Neural progenitor cell (in vitro differentiated cells): ENCODE measurements at regions not wholly inside any gene's neighbourhood (a gene's known extent, or its start where the extent isn't known, plus 50 kb on each side); places are given as distances from the start of the nearest gene placed in this dataset.

ENCODE experiments used
- DNase-seq: peaks from one replicate; pipeline ENCODE4 v3.0.0-alpha.2; 2016; ENCODE audit warnings: low spot score
- H2AFZ ChIP-seq: fragments of 200-600 bp; sonication (generic); replicated peaks from 2 replicates; pipeline ENCODE4 v1.6.1; 2016; ENCODE audit warnings: antibody characterized with exemption
- H3F3A ChIP-seq: fragments of 200-600 bp; sonication (generic); 2 replicates; pipeline ENCODE4 v1.6.1; 2016; ENCODE audit warnings: antibody characterized with exemption, low read depth
- H3K27ac ChIP-seq: fragments of 200-600 bp; sonication (generic); 2 replicates; pipeline ENCODE4 v1.5.1; 2016; ENCODE audit warnings: mild to moderate bottlenecking
- H3K27me3 ChIP-seq: fragments of 200-600 bp; sonication (generic); 2 replicates; pipeline ENCODE4 v1.6.1; 2016; ENCODE audit warnings: mild to moderate bottlenecking, moderate library complexity
- H3K36me3 ChIP-seq: fragments of 200-600 bp; sonication (generic); 2 replicates; pipeline ENCODE4 v1.5.1; 2016
- H3K4me1 ChIP-seq: fragments of 200-600 bp; sonication (generic); 2 replicates; pipeline ENCODE4 v1.6.1; 2016; ENCODE audit warnings: mixed run types
- H3K4me2 ChIP-seq: fragments of 200-600 bp; sonication (generic); 2 replicates; pipeline ENCODE4 v1.6.1; 2016
- H3K4me3 ChIP-seq: fragments of 200-600 bp; sonication (generic); 2 replicates; pipeline ENCODE4 v1.5.1; 2016
- H3K79me2 ChIP-seq: fragments of 200-600 bp; sonication (generic); 2 replicates; pipeline ENCODE4 v1.6.1; 2016; ENCODE audit warnings: low read depth
- H3K9ac ChIP-seq: fragments of 200-600 bp; sonication (generic); 2 replicates; pipeline ENCODE4 v1.6.1; 2016
- H3K9me3 ChIP-seq: fragments of 200-600 bp; sonication (generic); 2 replicates; pipeline ENCODE4 v1.5.1; 2016; ENCODE audit warnings: low read depth
- H4K20me1 ChIP-seq: fragments of 200-600 bp; sonication (generic); 2 replicates; pipeline ENCODE4 v1.6.1; 2016; ENCODE audit warnings: low read depth
- H3K27ac Mint-ChIP-seq: 3 replicates; pipeline ENCODE4 v1.8.0; 2021; ENCODE audit warnings: mixed read lengths
- H3K27me3 Mint-ChIP-seq: 2 replicates; pipeline ENCODE4 v1.8.0; 2022; ENCODE audit warnings: low read depth, mild to moderate bottlenecking, inconsistent platforms, moderate library complexity, mixed read lengths; ENCODE audit not compliant: insufficient read depth
- H3K36me3 Mint-ChIP-seq: 3 replicates; pipeline ENCODE4 v1.8.0; 2021; ENCODE audit warnings: mixed read lengths
- H3K4me1 Mint-ChIP-seq: 3 replicates; pipeline ENCODE4 v1.8.0; 2021; ENCODE audit warnings: mixed read lengths
- H3K4me3 Mint-ChIP-seq: 3 replicates; pipeline ENCODE4 v1.8.0; 2021; ENCODE audit warnings: mild to moderate bottlenecking, moderate library complexity, mixed read lengths
- H3K9me3 Mint-ChIP-seq: 3 replicates; pipeline ENCODE4 v1.8.0; 2020; ENCODE audit warnings: mixed read lengths
- CTCF ChIP-seq: fragments of 200-600 bp; sonication (generic); IDR thresholded peaks from 2 replicates; pipeline ENCODE4 v1.5.1; 2017; ENCODE audit warnings: antibody characterized with exemption, mild to moderate bottlenecking
- EZH2 ChIP-seq: fragments of 200-600 bp; sonication (generic); IDR thresholded peaks from 2 replicates; pipeline ENCODE4 v1.6.1; 2017; ENCODE audit warnings: antibody characterized with exemption, mild to moderate bottlenecking, moderate library complexity
- EZH2phosphoT487 ChIP-seq: fragments of 200-600 bp; sonication (generic); IDR thresholded peaks from 2 replicates; pipeline ENCODE4 v1.6.1; 2017; ENCODE audit warnings: antibody characterized with exemption

- Histone ChIP-seq H3K27me3 (no peaks in the 10 kb centered on the region), H3F3A (no peaks in the 10 kb centered on the region), H2AFZ (no peak overlapping the region), H3K79me2 (no peaks in the 10 kb centered on the region), H3K4me2 (no peak overlapping the region), H3K36me3 (no peaks in the 10 kb centered on the region), H4K20me1 (no peaks in the 10 kb centered on the region), H3K4me1 (no peaks in the 10 kb centered on the region), H3K4me3 (no peak overlapping the region), H3K27ac (no peak overlapping the region), H3K9me3 (no peaks in the 10 kb centered on the region), H3K9ac (no peak overlapping the region)
- Mint-ChIP-seq H3K27me3 (peaks cover 3% of the 10 kb centered on the region), H3K36me3 (no peaks in the 10 kb centered on the region), H3K4me1 (no peaks in the 10 kb centered on the region), H3K4me3 (no peak overlapping the region), H3K27ac (no peak overlapping the region), H3K9me3 (peaks cover 4% of the 10 kb centered on the region)
- TF ChIP-seq EZH2 (no peak), CTCF (no peak), EZH2phosphoT487 (no peak)
- DNase-seq: no peak
Measured at GRCh38 chr1:87418048-87418447, 89.4 kb downstream of the LMO4 start.

DNA sequence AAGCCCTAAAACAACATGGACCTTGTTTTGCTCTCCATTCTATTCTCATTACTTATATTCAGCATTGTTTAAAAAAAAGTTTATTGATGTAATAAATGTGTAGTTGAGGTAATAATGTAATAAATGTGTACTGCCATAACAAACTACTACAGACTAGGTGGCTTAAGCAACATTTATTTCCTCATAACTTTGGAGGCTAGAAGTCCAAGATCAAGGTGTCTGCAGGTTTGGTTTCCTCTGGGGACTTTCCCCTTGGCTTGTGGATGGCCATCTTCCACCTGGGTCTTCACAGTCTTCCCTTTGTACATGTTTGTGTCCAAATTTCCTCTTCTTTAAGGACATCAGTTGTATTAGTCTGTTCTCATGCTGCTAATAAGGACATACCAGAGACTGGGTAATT, 93.1 kb downstream of the LMO4 start:
- Histone ChIP-seq H3K4me1 (peaks cover 6% of the 10 kb centered on the region), H3F3A (no peaks in the 10 kb centered on the region), H3K4me2 (no peak overlapping the region), H3K9ac (no peak overlapping the region), H4K20me1 (no peaks in the 10 kb centered on the region), H3K27me3 (no peaks in the 10 kb centered on the region), H3K27ac (no peak overlapping the region), H3K4me3 (no peak overlapping the region), H3K79me2 (no peaks in the 10 kb centered on the region), H3K9me3 (no peaks in the 10 kb centered on the region), H3K36me3 (no peaks in the 10 kb centered on the region), H2AFZ (no peak overlapping the region)
- Mint-ChIP-seq H3K9me3 (no peaks in the 10 kb centered on the region), H3K27ac (no peak overlapping the region), H3K27me3 (no peaks in the 10 kb centered on the region), H3K4me3 (no peak overlapping the region), H3K36me3 (no peaks in the 10 kb centered on the region), H3K4me1 (peaks cover 8% of the 10 kb centered on the region)
- no peak for DNase-seq
- TF ChIP-seq CTCF (no peak), EZH2phosphoT487 (no peak), EZH2 (no peak)

DNA sequence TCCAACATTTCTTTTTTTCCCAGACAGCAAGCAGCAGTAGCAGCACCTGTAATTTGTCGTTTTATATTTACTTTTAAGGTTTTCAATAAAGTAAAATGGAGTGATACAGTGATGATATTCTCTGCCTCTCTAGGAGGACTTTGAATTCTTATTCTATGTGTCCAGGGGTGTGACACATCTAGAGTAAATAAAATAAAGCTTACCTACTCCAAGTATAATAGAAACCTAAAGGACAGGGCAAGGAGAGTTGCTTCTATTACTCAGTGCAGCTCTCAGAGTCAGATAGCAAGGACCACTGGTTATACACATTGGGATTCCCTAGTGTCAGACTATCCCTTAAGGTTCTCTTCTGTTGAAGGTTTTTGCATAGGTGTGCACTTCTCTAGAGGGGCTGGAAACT, 95.9 kb downstream of the LMO4 start:
- Histone ChIP-seq H3K36me3 (no peaks in the 10 kb centered on the region), H4K20me1 (no peaks in the 10 kb centered on the region), H3K4me1 (peaks cover 34% of the 10 kb centered on the region), H3K4me2 (no peak overlapping the region), H3K27me3 (no peaks in the 10 kb centered on the region), H3K27ac (no peak overlapping the region), H2AFZ (no peak overlapping the region), H3K9me3 (no peaks in the 10 kb centered on the region), H3K4me3 (no peak overlapping the region), H3K79me2 (no peaks in the 10 kb centered on the region), H3F3A (peaks cover 14% of the 10 kb centered on the region), H3K9ac (no peak overlapping the region)
- no peak overlapping the region for H3K4me3 Mint-ChIP-seq
- no peak for TF ChIP-seq EZH2
- TF ChIP-seq EZH2phosphoT487: no peak
- no peak for TF ChIP-seq CTCF
- no peaks in the 10 kb centered on the region for H3K36me3 Mint-ChIP-seq
- H3K4me1 Mint-ChIP-seq: peaks cover 31% of the 10 kb centered on the region
- no peaks in the 10 kb centered on the region for H3K9me3 Mint-ChIP-seq
- DNase-seq: no peak
- no peak overlapping the region for H3K27ac Mint-ChIP-seq
- no peaks in the 10 kb centered on the region for H3K27me3 Mint-ChIP-seq
